Type B pancreatic cell (in vitro differentiated cells): ENCODE measurements at regions not wholly inside any gene's neighbourhood (a gene's known extent, or its start where the extent isn't known, plus 50 kb on each side); places are given as distances from the start of the nearest gene placed in this dataset.

ENCODE experiments used
- DNase-seq: peaks from one replicate; pipeline ENCODE4 v3.0.0; 2021; ENCODE audit warnings: mixed read lengths; ENCODE audit not compliant: unreplicated experiment; ENCODE audit errors: extremely low spot score
- H3K27ac Mint-ChIP-seq: 2 replicates; pipeline ENCODE4 v1.8.0; 2021; ENCODE audit warnings: mild to moderate bottlenecking, mixed read lengths
- H3K27me3 Mint-ChIP-seq: 2 replicates; pipeline ENCODE4 v1.8.0; 2021; ENCODE audit warnings: mixed read lengths
- H3K36me3 Mint-ChIP-seq: 2 replicates; pipeline ENCODE4 v1.8.0; 2021; ENCODE audit warnings: mixed read lengths
- H3K4me1 Mint-ChIP-seq: one replicate; pipeline ENCODE4 v1.8.0; 2021; ENCODE audit warnings: mixed read lengths; ENCODE audit not compliant: unreplicated experiment
- H3K4me3 Mint-ChIP-seq: 2 replicates; pipeline ENCODE4 v1.8.0; 2021; ENCODE audit warnings: mild to moderate bottlenecking, mixed read lengths
- H3K9me3 Mint-ChIP-seq: 2 replicates; pipeline ENCODE4 v1.8.0; 2021; ENCODE audit warnings: mixed read lengths
- CTCF ChIP-seq: fragments of 200-600 bp; sonication (generic); conservative IDR thresholded peaks from 2 replicates; pipeline ENCODE4 v1.5.0; 2021; ENCODE audit warnings: antibody characterized with exemption, mild to moderate bottlenecking

GRCh38 chr6:54681267-54681666, 165.3 kb upstream of the FAM83B start:
- Mint-ChIP-seq H3K4me3 (no peak overlapping the region), H3K27ac (no peak overlapping the region), H3K27me3 (no peaks in the 10 kb centered on the region), H3K4me1 (no peaks in the 10 kb centered on the region), H3K36me3 (no peaks in the 10 kb centered on the region), H3K9me3 (no peaks in the 10 kb centered on the region)
- DNase-seq, result no peak
- no peak for TF ChIP-seq CTCF

DNA sequence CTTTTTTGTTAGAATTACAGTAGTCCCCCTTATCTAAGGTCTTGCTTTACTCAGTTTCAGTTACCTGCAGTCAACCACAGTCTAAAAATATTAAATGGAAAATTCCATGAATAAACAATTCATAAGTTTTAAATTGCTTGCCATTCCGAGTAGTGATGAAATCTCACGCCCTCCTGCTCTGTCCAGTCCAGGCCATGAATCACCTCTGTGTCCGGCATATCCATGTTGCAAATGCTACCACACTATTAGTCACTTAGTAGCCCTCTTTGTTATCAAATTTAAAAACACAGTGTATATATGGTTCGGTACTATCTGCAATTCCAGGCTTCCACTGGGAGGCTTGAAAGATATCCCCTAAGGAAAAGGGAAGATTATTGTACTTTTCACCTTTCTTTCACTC, 164.6 kb upstream of the FAM83B start:
- H3K9me3 Mint-ChIP-seq, result no peaks in the 10 kb centered on the region
- DNase-seq, result no peak

DNA sequence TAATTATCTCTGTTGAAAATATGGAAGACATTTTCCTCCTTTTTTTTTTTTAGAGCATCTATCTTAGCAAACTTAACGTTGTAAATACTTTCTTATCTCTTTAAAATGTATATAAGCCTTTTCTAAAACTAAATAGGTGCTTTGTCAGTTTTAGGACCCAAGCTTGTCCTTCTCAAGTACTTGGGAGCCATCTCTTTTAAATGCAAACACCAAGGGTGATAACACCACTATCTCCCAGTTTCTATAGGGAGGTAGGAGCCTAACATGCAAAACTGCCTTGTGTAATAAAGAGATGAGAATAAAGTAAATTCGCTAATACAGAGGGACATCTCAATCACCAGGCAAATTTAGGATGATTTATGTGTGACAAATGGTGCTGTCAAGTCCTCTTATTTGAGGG, 157.0 kb upstream of the FAM83B start:
- Mint-ChIP-seq H3K4me3 (no peak overlapping the region), H3K9me3 (no peaks in the 10 kb centered on the region), H3K36me3 (no peaks in the 10 kb centered on the region), H3K27ac (no peak overlapping the region), H3K4me1 (peaks cover 5% of the 10 kb centered on the region), H3K27me3 (no peaks in the 10 kb centered on the region)
- TF ChIP-seq CTCF, result no peak
- no peak for DNase-seq

More for the DNA sequence above, 164.6 kb upstream of the FAM83B start:
- no peaks in the 10 kb centered on the region for H3K27me3 Mint-ChIP-seq
- TF ChIP-seq CTCF, result no peak
- no peaks in the 10 kb centered on the region for H3K36me3 Mint-ChIP-seq
- H3K27ac Mint-ChIP-seq, result no peak overlapping the region
- H3K4me1 Mint-ChIP-seq, result no peaks in the 10 kb centered on the region
- H3K4me3 Mint-ChIP-seq, result no peak overlapping the region

GRCh38 chr6:54690596-54690995, 156.0 kb upstream of the FAM83B start:
- no peaks in the 10 kb centered on the region for H3K27me3 Mint-ChIP-seq
- H3K4me3 Mint-ChIP-seq, result no peak overlapping the region
- DNase-seq, result no peak
- no peak for TF ChIP-seq CTCF
- H3K27ac Mint-ChIP-seq, result no peak overlapping the region
- no peaks in the 10 kb centered on the region for H3K36me3 Mint-ChIP-seq
- peaks cover 5% of the 10 kb centered on the region for H3K4me1 Mint-ChIP-seq
- no peaks in the 10 kb centered on the region for H3K9me3 Mint-ChIP-seq

DNA sequence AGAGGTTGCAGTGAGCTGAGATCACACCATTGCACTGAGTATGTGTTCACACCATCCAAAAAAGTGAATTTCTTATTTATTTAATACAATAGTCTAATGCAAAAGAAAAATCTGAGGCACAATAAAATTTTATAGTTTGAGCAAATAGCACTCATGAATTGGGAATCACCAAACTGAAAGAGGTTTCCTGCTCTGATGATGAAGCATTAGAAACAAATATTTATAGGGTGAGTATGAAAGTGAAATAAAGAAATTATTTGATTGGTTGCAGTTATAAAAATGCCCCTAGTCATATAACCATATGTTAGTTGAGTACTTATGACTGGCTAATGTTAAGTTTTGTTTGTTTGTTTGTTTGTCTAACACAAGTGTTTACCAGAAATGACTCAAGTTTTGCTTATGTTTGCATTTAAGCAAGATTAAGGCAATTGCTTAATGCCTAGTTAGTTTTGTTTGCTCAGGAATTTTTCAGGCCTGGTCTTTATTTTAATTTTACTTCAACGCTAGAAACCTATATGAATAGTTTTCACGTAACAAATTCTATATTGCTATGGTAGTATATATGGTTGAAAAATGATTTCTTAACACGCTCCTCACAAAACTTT, 151.5 kb upstream of the FAM83B start:
- Mint-ChIP-seq H3K4me3 (no peak overlapping the region), H3K9me3 (no peaks in the 10 kb centered on the region), H3K27me3 (no peaks in the 10 kb centered on the region), H3K4me1 (peaks cover 9% of the 10 kb centered on the region), H3K36me3 (no peaks in the 10 kb centered on the region), H3K27ac (no peak overlapping the region)
- DNase-seq, result no peak
- TF ChIP-seq CTCF, result no peak

GRCh38 chr6:54695815-54696214, 150.8 kb upstream of the FAM83B start:
- TF ChIP-seq CTCF, result no peak
- Mint-ChIP-seq H3K4me3 (no peak overlapping the region), H3K9me3 (no peaks in the 10 kb centered on the region), H3K27ac (no peak overlapping the region), H3K4me1 (peaks cover 11% of the 10 kb centered on the region), H3K27me3 (no peaks in the 10 kb centered on the region), H3K36me3 (no peaks in the 10 kb centered on the region)
- DNase-seq, result no peak
